GM23248 (cell line): ENCODE measurements at regions not wholly inside any gene's neighbourhood (a gene's known extent, or its start where the extent isn't known, plus 50 kb on each side); places are given as distances from the start of the nearest gene placed in this dataset.

Experiments
- DNase-seq: peaks from one replicate; pipeline ENCODE4 v3.0.0-alpha.2; 2015
- H2AFZ ChIP-seq: fragments of 200-600 bp; sonication (generic); 2 replicates; pipeline ENCODE4 v1.6.1; 2016; ENCODE audit warnings: antibody characterized with exemption
- H3F3A ChIP-seq: fragments of 200-600 bp; sonication (generic); 2 replicates; pipeline ENCODE4 v1.6.1; 2016; ENCODE audit warnings: mild to moderate bottlenecking, antibody characterized with exemption, mixed run types; ENCODE audit not compliant: insufficient read depth
- H3K27ac ChIP-seq: fragments of 200-600 bp; sonication (generic); 2 replicates; pipeline ENCODE4 v1.5.1; 2016; ENCODE audit warnings: mild to moderate bottlenecking
- H3K27me3 ChIP-seq: fragments of 200-600 bp; sonication (generic); replicated peaks from 2 replicates; pipeline ENCODE4 v1.6.1; 2016; ENCODE audit warnings: mild to moderate bottlenecking; ENCODE audit not compliant: insufficient read depth
- H3K36me3 ChIP-seq: fragments of 200-600 bp; sonication (generic); 2 replicates; pipeline ENCODE4 v1.6.1; 2016; ENCODE audit warnings: low read depth, mild to moderate bottlenecking
- H3K4me1 ChIP-seq: fragments of 200-600 bp; sonication (generic); 2 replicates; pipeline ENCODE4 v1.6.1; 2016; ENCODE audit warnings: mild to moderate bottlenecking; ENCODE audit not compliant: insufficient read depth
- H3K4me2 ChIP-seq: fragments of 200-600 bp; sonication (generic); one replicate; pipeline ENCODE4 v1.6.1; 2016; ENCODE audit warnings: mild to moderate bottlenecking; ENCODE audit not compliant: unreplicated experiment
- H3K4me3 ChIP-seq: fragments of 200-600 bp; sonication (generic); 2 replicates; pipeline ENCODE4 v1.5.1; 2016; ENCODE audit warnings: mild to moderate bottlenecking
- H3K79me2 ChIP-seq: fragments of 200-600 bp; sonication (generic); 2 replicates; pipeline ENCODE4 v1.6.1; 2016; ENCODE audit warnings: mild to moderate bottlenecking; ENCODE audit not compliant: insufficient read depth
- H3K9ac ChIP-seq: fragments of 200-600 bp; sonication (generic); 2 replicates; pipeline ENCODE4 v1.6.1; 2016; ENCODE audit warnings: mild to moderate bottlenecking
- H3K9me2 ChIP-seq: fragments of 200-600 bp; sonication (generic); 2 replicates; pipeline ENCODE4 v1.6.1; 2016; ENCODE audit warnings: mixed run types, mild to moderate bottlenecking, moderate library complexity; ENCODE audit not compliant: insufficient read depth
- H3K9me3 ChIP-seq: fragments of 200-600 bp; sonication (generic); one replicate; pipeline ENCODE4 v1.6.1; 2017; ENCODE audit warnings: low read depth
- H4K20me1 ChIP-seq: fragments of 200-600 bp; sonication (generic); 2 replicates; pipeline ENCODE4 v1.6.0; 2016; ENCODE audit not compliant: insufficient read depth
- EZH2 ChIP-seq: fragments of 200-600 bp; sonication (generic); IDR thresholded peaks from 2 replicates; pipeline ENCODE4 v1.6.1; 2018; ENCODE audit warnings: antibody characterized with exemption, mild to moderate bottlenecking; ENCODE audit not compliant: insufficient read depth, poor library complexity, severe bottlenecking
- EZH2phosphoT487 ChIP-seq: fragments of 200-600 bp; sonication (generic); IDR thresholded peaks from 2 replicates; pipeline ENCODE4 v1.6.1; 2018; ENCODE audit warnings: antibody characterized with exemption, moderate library complexity, mild to moderate bottlenecking, low read depth; ENCODE audit not compliant: insufficient read depth
- WGBS, 2 experiments: methylation state at CpG; one replicate each; pipeline ENCODE4 v1.1.6; 2015 to 2017; ENCODE audit warnings: low lambda C conversion rate in 2 of 2, low coverage in 1 of 2; ENCODE audit errors: missing lambda C conversion rate in 2 of 2; 5-methylcytosine and 5-hydroxymethylcytosine counted together
- in situ Hi-C: fragments of 300-500 bp; cut with MboI; formaldehyde crosslinking; loops from 2 replicates; pipeline ENCODE4 v1.15.0; 2020

DNA sequence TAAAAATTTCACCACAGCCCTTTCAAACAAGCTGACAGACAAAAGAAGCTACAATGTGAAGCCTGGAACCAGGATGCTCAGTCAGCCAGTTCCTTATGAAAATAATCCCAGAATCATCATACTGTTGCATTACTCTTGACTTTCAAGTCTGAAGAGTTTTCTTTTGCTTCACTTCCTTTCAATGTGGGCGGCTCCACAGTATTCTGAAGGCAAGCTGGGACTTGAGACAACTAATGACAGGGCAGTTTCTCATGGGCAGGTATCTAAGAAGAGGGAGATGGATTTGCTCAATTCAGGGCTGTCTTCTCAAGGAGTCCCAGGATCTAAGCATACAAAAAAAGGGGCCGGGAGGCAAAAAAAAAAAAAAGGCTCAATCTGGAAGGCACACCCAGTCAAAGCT is 173.4 kb downstream of the PAPSS1 start:
- in situ Hi-C loops, result no loop called here
- Histone ChIP-seq H3K4me2 (no peak overlapping the region), H3K4me1 (no peaks in the 10 kb centered on the region), H3K79me2 (no peaks in the 10 kb centered on the region), H3K4me3 (no peak overlapping the region), H3F3A (no peaks in the 10 kb centered on the region), H4K20me1 (no peaks in the 10 kb centered on the region), H3K9me2 (no peaks in the 10 kb centered on the region), H2AFZ (no peak overlapping the region), H3K27me3 (no peaks in the 10 kb centered on the region), H3K9me3 (no peaks in the 10 kb centered on the region), H3K9ac (no peak overlapping the region), H3K36me3 (no peaks in the 10 kb centered on the region), H3K27ac (no peak overlapping the region)
- 82% methylated on average over 2 of the region's 2 CpGs for WGBS, 2 experiments
- peak; percentile 4 for DNase-seq
- no peak for TF ChIP-seq EZH2
- TF ChIP-seq EZH2phosphoT487, result no peak

DNA sequence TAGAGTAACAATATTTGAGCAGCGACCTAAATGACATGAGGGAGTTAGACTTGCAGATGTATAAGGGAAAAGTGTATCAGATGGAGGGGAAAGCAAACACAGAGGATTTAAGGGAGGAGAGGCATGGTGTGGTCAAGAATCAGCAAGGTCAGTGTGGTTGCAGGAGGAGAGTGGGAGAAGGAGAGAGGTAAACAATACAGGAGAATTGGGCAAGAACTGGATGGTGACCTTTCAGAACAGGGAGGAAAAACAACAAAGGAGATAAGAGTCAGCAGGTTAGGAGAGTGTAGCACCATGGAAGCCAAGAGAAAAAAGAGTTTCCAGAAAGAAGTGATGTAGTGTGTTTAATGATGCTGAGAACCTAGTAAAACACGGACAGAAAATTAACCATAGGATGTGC is 178.5 kb downstream of the PAPSS1 start:
- no peak for DNase-seq
- H2AFZ ChIP-seq, result no peak overlapping the region
- H3F3A ChIP-seq, result no peaks in the 10 kb centered on the region
- no peaks in the 10 kb centered on the region for H3K27me3 ChIP-seq
- no peak overlapping the region for H3K4me3 ChIP-seq
- H3K4me2 ChIP-seq, result no peak overlapping the region
- H3K27ac ChIP-seq, result no peak overlapping the region
- H4K20me1 ChIP-seq, result no peaks in the 10 kb centered on the region
- in situ Hi-C loops, result no loop called here
- no peak overlapping the region for H3K9ac ChIP-seq
- H3K9me3 ChIP-seq, result no peaks in the 10 kb centered on the region
- TF ChIP-seq EZH2phosphoT487, result no peak
- TF ChIP-seq EZH2, result no peak
- no peaks in the 10 kb centered on the region for H3K79me2 ChIP-seq
- no peaks in the 10 kb centered on the region for H3K4me1 ChIP-seq
- no peaks in the 10 kb centered on the region for H3K9me2 ChIP-seq
- 70 to 72% methylated on average over 2 of the region's 2 CpGs for WGBS, 2 experiments
- no peaks in the 10 kb centered on the region for H3K36me3 ChIP-seq

DNA sequence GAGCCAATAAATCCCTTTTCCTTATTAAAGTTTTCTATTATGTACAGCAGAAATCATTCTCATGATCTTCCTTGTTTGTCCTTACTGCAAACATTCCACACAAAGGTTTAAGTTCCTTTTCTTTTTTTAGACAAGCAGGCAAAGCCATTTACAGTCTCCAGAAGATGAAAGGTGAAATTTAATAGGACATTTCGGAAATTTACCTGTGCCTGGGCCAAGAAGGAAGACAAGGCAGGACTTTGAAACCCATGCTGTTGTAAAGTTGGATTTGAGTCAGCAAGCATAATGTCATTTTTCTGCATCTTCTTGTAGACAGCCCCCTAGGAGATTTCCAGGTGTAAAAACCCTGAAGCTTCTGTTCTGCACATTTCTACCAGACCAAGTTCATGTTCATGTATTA is 188.1 kb downstream of the PAPSS1 start:
- TF ChIP-seq EZH2 (no peak), EZH2phosphoT487 (no peak)
- no peaks in the 10 kb centered on the region for H3K27me3 ChIP-seq

DNA sequence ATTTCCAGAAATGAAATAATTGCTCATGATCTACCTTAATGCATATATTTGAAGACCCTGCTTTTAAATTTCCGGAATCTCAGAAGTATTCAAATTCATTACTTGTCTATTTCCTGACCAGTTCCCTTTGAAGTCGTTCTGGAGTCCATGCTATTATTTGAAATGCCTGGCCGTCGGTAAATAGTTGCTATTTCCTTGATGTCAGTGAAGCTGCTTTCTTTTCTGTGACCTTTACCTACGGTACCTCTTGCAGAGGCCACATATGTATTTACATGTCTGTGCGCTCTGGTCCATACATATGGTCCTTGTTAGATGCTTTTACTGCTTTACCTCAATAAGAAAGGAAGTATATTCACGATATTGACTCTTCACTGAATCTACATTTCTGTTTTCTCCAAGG is 199.7 kb downstream of the PAPSS1 start:
- TF ChIP-seq EZH2phosphoT487 (no peak), EZH2 (no peak)
- no peak overlapping the region for H2AFZ ChIP-seq
- 70 to 75% methylated on average over 7 of the region's 7 CpGs for WGBS, 2 experiments
- H3K4me2 ChIP-seq, result no peak overlapping the region
- H3K9ac ChIP-seq, result no peak overlapping the region
- in situ Hi-C loops, result loop anchor here (25.0 kb wide), 1 partner anchor 483 kb away; the partner anchor contains the start of gene DKK2
- no peaks in the 10 kb centered on the region for H3K9me2 ChIP-seq
- H3K79me2 ChIP-seq, result no peaks in the 10 kb centered on the region
- no peaks in the 10 kb centered on the region for H3F3A ChIP-seq
- no peak overlapping the region for H3K27ac ChIP-seq
- no peaks in the 10 kb centered on the region for H4K20me1 ChIP-seq
- DNase-seq, result no peak
- H3K27me3 ChIP-seq, result no peaks in the 10 kb centered on the region
- H3K9me3 ChIP-seq, result no peaks in the 10 kb centered on the region
- no peaks in the 10 kb centered on the region for H3K36me3 ChIP-seq
- H3K4me1 ChIP-seq, result no peaks in the 10 kb centered on the region
- no peak overlapping the region for H3K4me3 ChIP-seq

More for the DNA sequence above, 188.1 kb downstream of the PAPSS1 start:
- Histone ChIP-seq H3K79me2 (no peaks in the 10 kb centered on the region), H3K4me1 (no peaks in the 10 kb centered on the region), H3K4me2 (no peak overlapping the region), H2AFZ (no peak overlapping the region), H3K9ac (no peak overlapping the region), H3F3A (no peaks in the 10 kb centered on the region), H3K9me2 (no peaks in the 10 kb centered on the region), H3K4me3 (no peak overlapping the region), H4K20me1 (no peaks in the 10 kb centered on the region), H3K9me3 (no peaks in the 10 kb centered on the region), H3K36me3 (no peaks in the 10 kb centered on the region), H3K27ac (no peak overlapping the region)
- DNase-seq, result no peak
- 34 to 47% methylated on average over 1 of the region's 1 CpG for WGBS, 2 experiments
- in situ Hi-C loops, result no loop called here

DNA sequence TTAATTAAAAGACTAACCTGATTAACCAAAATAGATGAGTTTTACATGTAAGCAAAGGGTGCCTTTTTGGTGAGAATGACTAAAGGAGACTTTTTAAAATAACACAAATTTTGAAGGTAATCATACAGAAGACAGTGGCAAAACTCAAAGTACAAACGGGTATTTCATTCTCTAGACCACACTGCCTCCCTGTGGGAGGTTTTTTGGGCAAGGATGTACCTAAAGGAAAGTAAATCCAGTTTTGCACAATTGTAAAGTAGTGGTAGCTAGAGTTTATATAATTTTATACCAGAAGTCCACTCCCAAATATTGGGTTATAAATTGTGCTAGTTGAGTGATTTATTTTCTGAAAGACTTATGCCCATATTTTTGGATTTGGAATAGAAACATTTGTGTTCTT is 201.0 kb downstream of the PAPSS1 start:
- in situ Hi-C loops, result loop anchor here (25.0 kb wide), 1 partner anchor 482 kb away; the partner anchor contains the start of gene DKK2
- Histone ChIP-seq H3K4me1 (no peaks in the 10 kb centered on the region), H3K4me3 (no peak overlapping the region), H3K27me3 (no peaks in the 10 kb centered on the region), H2AFZ (no peak overlapping the region), H4K20me1 (no peaks in the 10 kb centered on the region), H3K36me3 (no peaks in the 10 kb centered on the region), H3K9ac (no peak overlapping the region), H3K9me2 (no peaks in the 10 kb centered on the region), H3K9me3 (no peaks in the 10 kb centered on the region), H3K4me2 (no peak overlapping the region), H3K79me2 (no peaks in the 10 kb centered on the region), H3F3A (no peaks in the 10 kb centered on the region), H3K27ac (no peak overlapping the region)
- TF ChIP-seq EZH2 (no peak), EZH2phosphoT487 (no peak)
- peak; percentile 50 for DNase-seq
- 4 to 8% methylated on average over 1 of the region's 1 CpG for WGBS, 2 experiments
